A549 (cell line): ENCODE measurements at regions not wholly inside any gene's neighbourhood (a gene's known extent, or its start where the extent isn't known, plus 50 kb on each side); places are given as distances from the start of the nearest gene placed in this dataset.

Experiments
- ATAC-seq, 2 experiments: fragments of 200-7000 bp in 1 of 2; fragments of >200 bp in 1 of 2; cut with Nextera tagmentation in 1 of 2; cut with Tn5 transposase in 1 of 2; 3 replicates each; pipeline versions ENCODE4 v1.8.0 to v1.9.1; 2018 to 2020; ENCODE audit warnings: mild to moderate bottlenecking in 1 of 2, moderate library complexity in 1 of 2
- CTCF ChIA-PET: fragments of 300-600 bp; sonication (Branson Sonifier 250); formaldehyde crosslinking; extraction: SDS; loops from one replicate; lab custom pipeline; 2021; ENCODE audit warnings: antibody characterized with exemption, inconsistent platforms; lab: Yijun Ruan, JAX
- POLR2A ChIA-PET: fragments of 350-600 bp; formaldehyde crosslinking; extraction: SDS; loops from one replicate; lab custom pipeline; 2021; ENCODE audit warnings: antibody characterized with exemption, inconsistent platforms; lab: Yijun Ruan, JAX
- DNase-seq, 2 experiments: peaks; one replicate each; pipeline versions ENCODE4 v3.0.0 to v3.0.0-alpha.2; 2011 to 2016; ENCODE audit warnings: low read depth in 1 of 2, low spot score in 1 of 2
- FAIRE-seq: peaks from 2 replicates; lab custom pipeline; 2011; peaks lifted over from hg19 to GRCh38; lab: Jason Lieb, UNC
- H3K27ac ChIP-seq, 2 experiments: fragments of >200 bp; sonication (Bioruptor Twin); formaldehyde crosslinking; 3 replicates each; pipeline ENCODE4 v1.5.1; 2016 to 2017
- H3K4me1 ChIP-seq: fragments of >200 bp; sonication (Bioruptor Twin); formaldehyde crosslinking; 3 replicates; pipeline ENCODE4 v1.6.1; 2016
- H3K4me2 ChIP-seq: fragments of >200 bp; sonication (Bioruptor Twin); formaldehyde crosslinking; 3 replicates; pipeline ENCODE4 v1.6.1; 2016
- H3K4me3 ChIP-seq: fragments of >200 bp; sonication (Bioruptor Twin); formaldehyde crosslinking; 3 replicates; pipeline ENCODE4 v1.5.1; 2016
- H3K9me3 ChIP-seq: fragments of >200 bp; sonication (Bioruptor Twin); formaldehyde crosslinking; 3 replicates; pipeline ENCODE4 v1.6.1; 2016
- BCL3 ChIP-seq: fragments of >200 bp; sonication (Bioruptor Twin); formaldehyde crosslinking; IDR thresholded peaks from 3 replicates; pipeline ENCODE4 v1.6.1; 2016
- CEBPB ChIP-seq, 2 experiments: fragments of >200 bp in 1 of 2; sonication (Bioruptor Twin) in 1 of 2; formaldehyde crosslinking in 1 of 2; IDR thresholded peaks; 2 replicates each; pipeline ENCODE4 v1.6.1; 2012 to 2016
- CHD2 ChIP-seq: fragments of 150-350 bp; IDR thresholded peaks from 2 replicates; pipeline ENCODE4 v1.6.1; 2014; ENCODE audit warnings: low read length; ENCODE audit not compliant: partially characterized antibody
- EHF ChIP-seq: fragments of 250-450 bp; sonication (Bioruptor Pico); IDR thresholded peaks from 2 replicates; pipeline ENCODE4 v1.5.0; 2020; ENCODE audit warnings: mild to moderate bottlenecking
- EHMT2 ChIP-seq: fragments of 200-600 bp; sonication (generic); IDR thresholded peaks from 2 replicates; pipeline ENCODE4 v1.6.1; 2016; ENCODE audit warnings: antibody characterized with exemption, low read depth, mild to moderate bottlenecking, moderate library complexity
- ELK1 ChIP-seq: fragments of 150-350 bp; IDR thresholded peaks from 2 replicates; pipeline ENCODE4 v1.6.1; 2014; ENCODE audit warnings: low read depth, mild to moderate bottlenecking, low read length
- FOSB ChIP-seq: fragments of 250-450 bp; sonication (Bioruptor Pico); IDR thresholded peaks from 2 replicates; pipeline ENCODE4 v1.5.0; 2020; ENCODE audit warnings: mild to moderate bottlenecking, moderate library complexity
- GATA3 ChIP-seq: IDR thresholded peaks from 2 replicates; pipeline ENCODE4 v1.6.1; 2012; ENCODE audit warnings: borderline replicate concordance
- HMGXB4 ChIP-seq: fragments of 250-450 bp; sonication (Bioruptor Pico); IDR thresholded peaks from 2 replicates; pipeline ENCODE4 v1.5.0; 2021; ENCODE audit warnings: mild to moderate bottlenecking, moderate library complexity, borderline replicate concordance
- HOXA7 ChIP-seq: fragments of 250-450 bp; sonication (Bioruptor Pico); IDR thresholded peaks from 2 replicates; pipeline ENCODE4 v1.5.0; 2020; ENCODE audit warnings: mild to moderate bottlenecking, moderate library complexity
- HOXB13 ChIP-seq: fragments of 250-450 bp; sonication (Bioruptor Pico); IDR thresholded peaks from 2 replicates; pipeline ENCODE4 v1.5.0; 2020; ENCODE audit warnings: low read depth, mild to moderate bottlenecking, moderate library complexity
- JUNB ChIP-seq: fragments of >200 bp; sonication (Bioruptor Twin); formaldehyde crosslinking; IDR thresholded peaks from 2 replicates; pipeline ENCODE4 v1.6.1; 2016
- KDM1A ChIP-seq: fragments of 200-600 bp; sonication (generic); IDR thresholded peaks from 2 replicates; pipeline ENCODE4 v1.6.1; 2016; ENCODE audit warnings: low read depth, mild to moderate bottlenecking
- MYC ChIP-seq: IDR thresholded peaks from 2 replicates; pipeline ENCODE4 v1.6.1; 2012; ENCODE audit warnings: mild to moderate bottlenecking, inconsistent platforms, low read length, improper control_type of control experiment, borderline replicate concordance
- NFE2L2 ChIP-seq: fragments of 150-350 bp; conservative IDR thresholded peaks from 2 replicates; pipeline ENCODE4 v1.6.1; 2014; ENCODE audit warnings: low read length
- NPAS2 ChIP-seq: fragments of 250-450 bp; sonication (Bioruptor Pico); IDR thresholded peaks from 2 replicates; pipeline ENCODE4 v1.8.0; 2022; ENCODE audit warnings: mild to moderate bottlenecking, moderate library complexity, borderline replicate concordance
- NR3C1 ChIP-seq: fragments of >200 bp; sonication (Bioruptor Twin); formaldehyde crosslinking; IDR thresholded peaks from 3 replicates; pipeline ENCODE4 v1.6.1; 2017
- RCOR1 ChIP-seq: fragments of 150-350 bp; IDR thresholded peaks from 2 replicates; pipeline ENCODE4 v1.6.1; 2014; ENCODE audit warnings: antibody characterized with exemption, low read length, low read depth
- TFCP2L1 ChIP-seq: fragments of 250-450 bp; sonication (Bioruptor Pico); IDR thresholded peaks from 2 replicates; pipeline ENCODE4 v1.5.0; 2021; ENCODE audit warnings: mild to moderate bottlenecking
- ZSCAN20 ChIP-seq: fragments of 250-450 bp; sonication (Bioruptor Pico); IDR thresholded peaks from 2 replicates; pipeline ENCODE4 v1.8.0; 2022; ENCODE audit warnings: mild to moderate bottlenecking, moderate library complexity
- WGBS: methylation state at CpG from one replicate; pipeline ENCODE4 v1.1.6; 2017; ENCODE audit errors: missing lambda C conversion rate; 5-methylcytosine and 5-hydroxymethylcytosine counted together

- TF ChIP-seq BCL3 (no peak), RCOR1 (no peak)
- ATAC-seq (no peak), FAIRE-seq (no peak), DNase-seq (no peak)
- H3K4me3 ChIP-seq: no peak overlapping the region
- POLR2A ChIA-PET: no interaction called here
- no peak overlapping the region for H3K4me2 ChIP-seq
- CTCF ChIA-PET: interaction anchor here (0.8 to 1.6 kb wide), 7 partner anchors 9 to 189 kb away, joined by 3 to 6 read pairs (median 3); no protein-coding TSS in a partner anchor
- no peak overlapping the region for H3K27ac ChIP-seq
- H3K9me3 ChIP-seq: no peaks in the 10 kb centered on the region
- 71% methylated on average over 2 of the region's 2 CpGs for WGBS
- H3K4me1 ChIP-seq: no peaks in the 10 kb centered on the region
Measured at GRCh38 chr5:115386657-115387056, 90.2 kb upstream of the CCDC112 start.

- Histone ChIP-seq H3K4me3 (no peak overlapping the region), H3K9me3 (no peaks in the 10 kb centered on the region), H3K27ac (no peak overlapping the region), H3K4me2 (no peak overlapping the region), H3K4me1 (no peaks in the 10 kb centered on the region)
- no peak for ATAC-seq
- POLR2A ChIA-PET: no interaction called here
- CTCF ChIA-PET: interaction anchor here (1.4 kb wide), 1 partner anchor 10 kb away, joined by 5 read pairs; no protein-coding TSS in a partner anchor
- 48% methylated on average over 1 of the region's 1 CpG for WGBS
- FAIRE-seq: no peak
- no peak for DNase-seq
- TF ChIP-seq NR3C1 (no peak), GATA3 (no peak), HMGXB4 (no peak), ELK1 (no peak), EHMT2 (no peak), MYC (no peak), JUNB (no peak), CEBPB (IDR thresholded peaks at IDR 0.05) (no peak), KDM1A (no peak), ZSCAN20 (CRISPR knock-in tag) (no peak), TFCP2L1 (CRISPR knock-in tag) (no peak), NFE2L2 (no peak), BCL3 (no peak), HOXA7 (CRISPR knock-in tag) (no peak), FOSB (CRISPR knock-in tag) (no peak)
Measured at GRCh38 chr5:115384587-115385375, 88.3 kb upstream of the CCDC112 start.

- DNase-seq (no peak), FAIRE-seq (no peak), ATAC-seq (no peak)
- Histone ChIP-seq H3K4me3 (no peak overlapping the region), H3K9me3 (no peaks in the 10 kb centered on the region), H3K4me2 (no peak overlapping the region), H3K27ac (no peak overlapping the region), H3K4me1 (peaks cover under 1% of the 10 kb centered on the region; the same call in 1 of the 3 replicates)
- POLR2A ChIA-PET: no interaction called here
- no peak for TF ChIP-seq NPAS2 (CRISPR knock-in tag)
- TF ChIP-seq ELK1: no peak
- TF ChIP-seq HOXB13 (CRISPR knock-in tag): no peak
- no peak for TF ChIP-seq CHD2
- TF ChIP-seq TFCP2L1 (CRISPR knock-in tag): no peak
- no peak for TF ChIP-seq EHF (CRISPR knock-in tag)
- TF ChIP-seq BCL3: no peak
- CTCF ChIA-PET: interaction anchor here (0.6 to 1.5 kb wide), 2 partner anchors 10 to 119 kb away, joined by 3 read pairs; no protein-coding TSS in a partner anchor
- 71% methylated on average over 1 of the region's 1 CpG for WGBS
Measured at GRCh38 chr5:115382989-115383388, 86.5 kb upstream of the CCDC112 start.
